ENCODE measurements at regions not wholly inside any gene's neighbourhood (a gene's known extent, or its start where the extent isn't known, plus 50 kb on each side); places are given as distances from the start of the nearest gene placed in this dataset.

DNA sequence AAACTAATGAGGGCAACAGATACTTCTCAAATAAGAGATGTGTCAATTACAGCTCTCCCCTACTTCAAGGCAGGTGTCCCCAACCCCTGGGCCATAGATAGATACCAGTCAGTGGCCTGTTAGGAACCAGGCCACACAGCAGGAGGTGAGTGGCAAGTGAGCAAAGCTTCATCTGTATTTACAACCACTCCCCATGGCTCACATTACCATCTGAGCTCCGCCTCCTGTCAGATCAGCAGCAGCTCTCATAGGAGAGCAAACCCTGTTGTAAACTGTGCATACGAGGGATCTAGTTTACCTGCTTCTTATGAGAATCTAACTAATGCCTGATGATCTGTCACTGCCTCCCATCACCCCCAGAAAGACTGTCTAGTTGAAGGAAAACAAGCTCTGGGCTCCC, 422.1 kb downstream of the GJA1 start:
- Histone ChIP-seq H3K4me3 (no peak overlapping the region), H3K27ac (ENCODE audit: extremely low read depth, low read depth, low read length) (no peak overlapping the region), H3K27me3 (ENCODE audit: control insufficient read depth in 2 of 2, insufficient read depth in 2 of 2, low read length in 2 of 2) (no peaks in the 10 kb centered on the region), H3K9ac (ENCODE audit: insufficient read depth in 1 of 2, low read depth in 2 of 2, low read length in 2 of 2) (no peak overlapping the region), H3K36me3 (ENCODE audit: control insufficient read depth, insufficient read depth, low read length) (no peaks in the 10 kb centered on the region), H3K4me1 (replicated peaks in 1 of 2; ENCODE audit: control insufficient read depth in 2 of 2, insufficient read depth in 2 of 2, low read length in 2 of 2) (no peaks in the 10 kb centered on the region), H2AFZ (ENCODE audit: low read depth, low read length) (no peak overlapping the region), H3K4me2 (ENCODE audit: insufficient read depth, low read length) (no peak overlapping the region), H3K79me2 (ENCODE audit: control insufficient read depth, insufficient read depth, low read length) (no peaks in the 10 kb centered on the region), H3K9me1 (ENCODE audit: control insufficient read depth, insufficient read depth, low read length) (no peaks in the 10 kb centered on the region), H4K20me1 (replicated peaks; ENCODE audit: control insufficient read depth, insufficient read depth, low read length) (no peaks in the 10 kb centered on the region), H3K9me3 (replicated peaks; ENCODE audit: control insufficient read depth, insufficient read depth, low read depth, low read length) (no peaks in the 10 kb centered on the region; the same call in 1 of the 2 replicates)
- BruUV-seq (replicated peaks), result no TSS peak
- DNase-seq (ENCODE audit: extremely low read depth in 1 of 4, low spot score in 3 of 4) (no peak), FAIRE-seq (no peak), ATAC-seq (no peak)
- whole genome bisulfite sequencing (ENCODE audit: insufficient coverage, low coverage, missing lambda C conversion rate), result 0% methylated on average over 2 of the region's 2 CpGs
- TF ChIP-seq, protein P1, sequence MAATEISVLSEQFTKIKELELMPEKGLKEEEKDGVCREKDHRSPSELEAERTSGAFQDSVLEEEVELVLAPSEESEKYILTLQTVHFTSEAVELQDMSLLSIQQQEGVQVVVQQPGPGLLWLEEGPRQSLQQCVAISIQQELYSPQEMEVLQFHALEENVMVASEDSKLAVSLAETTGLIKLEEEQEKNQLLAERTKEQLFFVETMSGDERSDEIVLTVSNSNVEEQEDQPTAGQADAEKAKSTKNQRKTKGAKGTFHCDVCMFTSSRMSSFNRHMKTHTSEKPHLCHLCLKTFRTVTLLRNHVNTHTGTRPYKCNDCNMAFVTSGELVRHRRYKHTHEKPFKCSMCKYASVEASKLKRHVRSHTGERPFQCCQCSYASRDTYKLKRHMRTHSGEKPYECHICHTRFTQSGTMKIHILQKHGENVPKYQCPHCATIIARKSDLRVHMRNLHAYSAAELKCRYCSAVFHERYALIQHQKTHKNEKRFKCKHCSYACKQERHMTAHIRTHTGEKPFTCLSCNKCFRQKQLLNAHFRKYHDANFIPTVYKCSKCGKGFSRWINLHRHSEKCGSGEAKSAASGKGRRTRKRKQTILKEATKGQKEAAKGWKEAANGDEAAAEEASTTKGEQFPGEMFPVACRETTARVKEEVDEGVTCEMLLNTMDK (IDR thresholded peaks at IDR 0.05; ENCODE audit: borderline replicate concordance, insufficient read depth, low read depth, low read length, poor library complexity, severe bottlenecking), result no peak
- no peak for TF ChIP-seq ZNF165 (CRISPR knock-in tag; IDR thresholded peaks at IDR 0.05; ENCODE audit: borderline replicate concordance)
- no peak for TF ChIP-seq ZNF583 (CRISPR knock-in tag; IDR thresholded peaks at IDR 0.05)
- TF ChIP-seq ILK (tag; IDR thresholded peaks at IDR 0.05; ENCODE audit: borderline replicate concordance, low read depth), result no peak
- no peak for TF ChIP-seq CSDE1 (IDR thresholded peaks at IDR 0.05)
- no peak for TF ChIP-seq ZEB2 (IDR thresholded peaks at IDR 0.05)
- no peak for TF ChIP-seq ARNT (IDR thresholded peaks at IDR 0.05)
- no peak for TF ChIP-seq TBP (optimal IDR thresholded peaks at IDR 0.05; ENCODE audit: low read depth, low read length)
- no peak for TF ChIP-seq CBFA2T2 (conservative IDR thresholded peaks at IDR 0.05)
- no peak for TF ChIP-seq POLR3G (IDR thresholded peaks at IDR 0.05; ENCODE audit: extremely low read depth, insufficient read length, insufficient replicate concordance)
- TF ChIP-seq ZZZ3 (IDR thresholded peaks at IDR 0.05), result no peak
- no peak for TF ChIP-seq NFYB (IDR thresholded peaks at IDR 0.05; ENCODE audit: extremely low read depth, insufficient read length)
- ChIA-PET POLR2A (no interaction called here), CTCF (ENCODE audit: low intra/inter-chr PET ratio) (no interaction called here)
- intact Hi-C loops (cut with micrococcal nuclease), result no loop called here
- in situ Hi-C loops (cut with MboI), result no loop called here

Measured in K562 (cell line).